ENCODE measurements at regions not wholly inside any gene's neighbourhood (a gene's known extent, or its start where the extent isn't known, plus 50 kb on each side); places are given as distances from the start of the nearest gene placed in this dataset.

DNA sequence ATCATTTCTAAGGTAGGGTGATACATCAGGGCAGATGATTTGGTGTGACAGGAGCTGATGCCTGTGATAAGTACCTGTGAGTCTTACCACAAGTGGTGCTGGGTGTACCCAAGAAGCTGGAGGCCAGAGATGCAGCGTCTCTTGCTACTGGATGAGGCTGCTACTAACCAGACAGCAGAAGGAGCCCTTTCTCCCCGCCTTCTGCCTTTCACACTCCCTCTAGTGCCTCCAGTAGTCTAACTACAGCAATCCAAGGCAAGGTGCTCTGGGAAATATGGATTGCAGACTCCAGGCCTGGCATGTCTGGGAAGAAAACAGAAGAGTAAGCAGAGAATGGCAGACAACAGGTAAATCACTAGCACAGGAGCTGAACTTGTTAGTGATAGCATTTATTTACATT, 470.8 kb downstream of the NKX6-1 start:
- H3K36me3 Mint-ChIP-seq (ENCODE audit: low read depth): no peaks in the 10 kb centered on the region
- H3K9me3 Mint-ChIP-seq: peaks cover 2% of the 10 kb centered on the region
- no peak overlapping the region for H3K27ac Mint-ChIP-seq
- TF ChIP-seq, protein P1, sequence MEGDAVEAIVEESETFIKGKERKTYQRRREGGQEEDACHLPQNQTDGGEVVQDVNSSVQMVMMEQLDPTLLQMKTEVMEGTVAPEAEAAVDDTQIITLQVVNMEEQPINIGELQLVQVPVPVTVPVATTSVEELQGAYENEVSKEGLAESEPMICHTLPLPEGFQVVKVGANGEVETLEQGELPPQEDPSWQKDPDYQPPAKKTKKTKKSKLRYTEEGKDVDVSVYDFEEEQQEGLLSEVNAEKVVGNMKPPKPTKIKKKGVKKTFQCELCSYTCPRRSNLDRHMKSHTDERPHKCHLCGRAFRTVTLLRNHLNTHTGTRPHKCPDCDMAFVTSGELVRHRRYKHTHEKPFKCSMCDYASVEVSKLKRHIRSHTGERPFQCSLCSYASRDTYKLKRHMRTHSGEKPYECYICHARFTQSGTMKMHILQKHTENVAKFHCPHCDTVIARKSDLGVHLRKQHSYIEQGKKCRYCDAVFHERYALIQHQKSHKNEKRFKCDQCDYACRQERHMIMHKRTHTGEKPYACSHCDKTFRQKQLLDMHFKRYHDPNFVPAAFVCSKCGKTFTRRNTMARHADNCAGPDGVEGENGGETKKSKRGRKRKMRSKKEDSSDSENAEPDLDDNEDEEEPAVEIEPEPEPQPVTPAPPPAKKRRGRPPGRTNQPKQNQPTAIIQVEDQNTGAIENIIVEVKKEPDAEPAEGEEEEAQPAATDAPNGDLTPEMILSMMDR (IDR thresholded peaks at IDR 0.05; ENCODE audit: unreplicated experiment in 3 of 3): no peak
- H3K27me3 Mint-ChIP-seq (ENCODE audit: low read depth): no peaks in the 10 kb centered on the region
- peaks cover 4% of the 10 kb centered on the region for H3K4me1 Mint-ChIP-seq
- no peak overlapping the region for H3K4me3 Mint-ChIP-seq

DNA sequence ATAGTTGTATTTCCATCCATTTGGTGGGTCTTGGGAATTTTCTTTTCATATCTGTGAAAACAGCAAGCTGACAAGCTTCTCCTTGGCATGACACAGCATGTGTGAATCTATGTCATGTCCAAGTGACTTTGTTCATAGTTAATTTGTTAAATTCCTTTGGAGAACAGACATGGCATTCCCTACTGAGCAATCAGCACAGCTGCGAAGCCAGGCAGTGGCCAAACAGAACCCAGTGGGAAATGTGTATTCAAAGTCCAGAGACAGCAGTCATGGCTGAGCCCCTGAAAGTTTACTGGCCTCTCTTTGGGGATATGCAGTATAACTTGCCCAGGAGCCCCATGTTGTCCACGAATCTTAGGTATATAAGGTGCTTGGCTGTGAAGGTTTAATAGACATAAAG, 474.7 kb downstream of the NKX6-1 start:
- Mint-ChIP-seq H3K4me3 (no peak overlapping the region), H3K27ac (no peak overlapping the region), H3K27me3 (ENCODE audit: low read depth) (no peaks in the 10 kb centered on the region), H3K36me3 (ENCODE audit: low read depth) (no peaks in the 10 kb centered on the region), H3K4me1 (peaks cover 4% of the 10 kb centered on the region), H3K9me3 (peaks cover 2% of the 10 kb centered on the region)
- TF ChIP-seq, protein P1 (IDR thresholded peaks at IDR 0.05; ENCODE audit: unreplicated experiment in 3 of 3): no peak

DNA sequence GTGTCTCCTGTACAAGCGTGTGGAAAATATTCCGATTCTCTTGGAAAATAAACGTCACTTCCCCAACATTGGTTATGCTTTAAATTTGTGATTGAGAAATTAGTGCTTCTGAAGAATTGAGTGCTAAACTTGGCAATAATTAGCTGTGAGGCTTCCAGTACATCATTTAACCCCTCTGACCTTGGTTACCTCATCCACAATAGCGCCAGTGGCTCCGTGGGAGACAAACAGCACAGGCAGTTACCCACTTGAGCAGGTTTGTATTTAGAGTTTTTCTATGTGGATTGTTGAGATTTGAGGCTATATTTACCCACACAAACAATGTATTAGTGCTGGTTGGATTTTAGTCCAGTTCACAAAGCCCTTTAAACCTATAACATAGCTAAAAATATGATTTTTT, 476.5 kb downstream of the NKX6-1 start:
- Mint-ChIP-seq H3K4me3 (no peak overlapping the region), H3K9me3 (peaks cover 2% of the 10 kb centered on the region), H3K27ac (no peak overlapping the region), H3K27me3 (ENCODE audit: low read depth) (no peaks in the 10 kb centered on the region), H3K4me1 (peaks cover 4% of the 10 kb centered on the region), H3K36me3 (ENCODE audit: low read depth) (no peaks in the 10 kb centered on the region)
- TF ChIP-seq, protein P1 (IDR thresholded peaks at IDR 0.05; ENCODE audit: unreplicated experiment in 3 of 3): no peak

DNA sequence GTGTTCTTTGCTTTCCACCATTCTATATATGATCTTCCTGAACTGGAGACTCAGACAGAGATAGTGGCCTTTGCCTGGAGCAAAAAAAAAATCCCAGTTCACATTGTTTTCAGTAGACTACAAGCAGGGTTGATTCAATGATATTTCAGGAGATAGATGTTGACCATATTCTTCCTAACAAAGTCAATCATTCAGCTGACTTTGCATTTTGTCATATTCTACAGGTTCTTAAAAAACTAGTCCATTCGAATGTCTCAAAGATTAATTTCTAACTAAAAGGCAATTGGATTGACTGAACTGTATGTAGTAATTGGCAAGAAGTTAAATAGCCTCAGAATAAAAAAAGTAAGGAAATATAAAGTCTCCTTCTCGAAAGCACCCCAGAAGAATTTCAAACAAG, 479.5 kb downstream of the NKX6-1 start:
- TF ChIP-seq, protein P1 (IDR thresholded peaks at IDR 0.05; ENCODE audit: unreplicated experiment in 3 of 3): no peak
- H3K27ac Mint-ChIP-seq: no peak overlapping the region
- H3K4me3 Mint-ChIP-seq: no peak overlapping the region
- peaks cover 4% of the 10 kb centered on the region for H3K4me1 Mint-ChIP-seq
- H3K36me3 Mint-ChIP-seq (ENCODE audit: low read depth): no peaks in the 10 kb centered on the region
- no peaks in the 10 kb centered on the region for H3K27me3 Mint-ChIP-seq (ENCODE audit: low read depth)
- H3K9me3 Mint-ChIP-seq: no peaks in the 10 kb centered on the region

DNA sequence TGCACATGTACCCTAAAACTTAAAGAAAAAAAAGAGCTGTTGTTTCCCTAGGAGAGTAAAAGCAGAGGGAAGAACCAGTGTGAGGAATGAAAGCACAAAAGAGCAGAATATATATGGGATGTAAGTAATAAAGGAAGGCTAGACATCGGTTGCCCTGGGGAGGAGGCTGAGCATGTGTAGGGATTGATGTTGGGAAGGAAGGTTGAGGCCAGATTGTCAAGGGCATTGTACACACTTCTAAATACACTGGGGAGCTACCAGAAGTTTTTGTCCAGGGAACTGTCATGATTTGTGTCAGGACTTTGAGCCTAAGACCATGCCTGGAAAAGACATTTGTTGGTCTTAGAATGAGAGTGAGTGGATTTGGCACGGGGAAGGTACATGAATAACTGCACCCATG, 467.1 kb downstream of the GPAT3 start:
- Mint-ChIP-seq H3K9me3 (peaks cover 3% of the 10 kb centered on the region), H3K4me1 (no peaks in the 10 kb centered on the region), H3K27me3 (ENCODE audit: low read depth) (no peaks in the 10 kb centered on the region), H3K36me3 (ENCODE audit: low read depth) (no peaks in the 10 kb centered on the region), H3K4me3 (no peak overlapping the region), H3K27ac (no peak overlapping the region)
- TF ChIP-seq, protein P1 (IDR thresholded peaks at IDR 0.05; ENCODE audit: unreplicated experiment in 3 of 3): no peak

DNA sequence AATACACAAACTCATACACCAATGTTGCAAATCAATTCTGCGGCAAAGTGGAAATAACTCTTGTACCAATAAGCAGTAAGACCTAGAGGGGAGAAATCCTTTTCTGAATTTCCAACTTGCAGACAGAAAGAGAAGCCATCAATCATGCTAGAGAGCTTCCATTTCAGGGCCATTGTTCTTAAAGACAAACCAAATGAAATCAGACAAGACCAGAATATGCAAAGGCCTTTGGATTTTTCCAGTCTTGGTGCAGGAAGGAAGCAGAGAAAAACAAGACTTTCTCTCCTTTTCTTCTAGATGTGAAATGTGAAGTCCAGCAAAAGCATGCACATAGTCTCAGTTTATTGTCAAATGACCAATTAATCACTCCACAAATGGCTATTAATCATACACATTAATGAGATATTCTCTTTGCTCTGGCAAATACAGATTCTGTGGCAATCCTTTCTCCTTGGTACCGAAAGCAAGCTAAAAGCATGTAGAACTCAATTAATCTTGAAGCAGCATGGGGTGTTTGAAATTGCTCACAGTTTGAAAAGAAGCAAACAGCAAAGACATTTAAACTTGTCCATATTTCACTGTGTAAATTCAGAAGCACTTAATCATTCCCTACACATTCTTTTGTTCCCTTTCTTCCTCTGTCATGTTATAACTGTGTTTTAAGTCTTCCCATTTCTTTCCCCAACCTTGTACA, 466.1 kb downstream of the GPAT3 start:
- Mint-ChIP-seq H3K9me3 (peaks cover 2% of the 10 kb centered on the region), H3K36me3 (ENCODE audit: low read depth) (no peaks in the 10 kb centered on the region), H3K27ac (no peak overlapping the region), H3K4me1 (no peaks in the 10 kb centered on the region), H3K27me3 (ENCODE audit: low read depth) (no peaks in the 10 kb centered on the region), H3K4me3 (no peak overlapping the region)
- TF ChIP-seq, protein P1 (IDR thresholded peaks at IDR 0.05; ENCODE audit: unreplicated experiment in 3 of 3): no peak
